ENCODE measurements at regions not wholly inside any gene's neighbourhood (a gene's known extent, or its start where the extent isn't known, plus 50 kb on each side); places are given as distances from the start of the nearest gene placed in this dataset.
A peak's percentile ranks its signal among the peaks of the same experiment; 100 is the strongest.

DNA sequence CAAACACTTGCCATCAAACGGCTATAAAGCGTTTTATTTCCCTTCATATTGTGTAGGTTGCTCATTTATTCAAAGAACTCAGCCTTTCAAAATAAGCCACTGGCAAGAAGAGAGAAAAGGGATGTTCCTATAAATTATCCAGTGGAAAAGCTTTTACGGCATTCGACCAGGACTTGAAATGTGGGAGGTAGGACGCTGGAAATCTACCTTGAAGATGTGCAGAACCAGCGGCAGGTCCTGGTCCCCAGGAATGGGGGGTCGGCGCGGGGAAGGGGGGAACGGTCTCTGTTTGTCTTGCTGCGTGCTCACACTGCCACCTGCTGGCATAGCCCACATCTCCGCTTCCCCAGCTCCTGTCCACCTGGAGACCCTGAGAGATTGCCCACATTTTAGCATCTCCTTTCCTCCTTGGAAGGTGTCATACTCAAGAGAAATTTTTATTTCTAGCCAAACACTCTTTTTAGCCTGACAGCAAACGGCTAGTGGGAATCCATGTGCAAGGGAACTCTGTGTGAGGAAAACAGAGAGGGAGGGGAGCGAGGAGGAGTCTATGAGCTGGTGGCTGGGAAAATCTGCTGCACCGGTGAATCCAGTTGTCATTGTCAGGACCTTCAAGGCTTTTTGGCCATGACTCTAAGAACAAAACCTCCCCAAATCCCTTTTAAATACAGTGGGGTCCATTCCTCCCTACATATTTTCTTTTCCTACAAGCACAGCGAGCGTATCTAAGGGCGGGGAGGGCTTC is 349.0 kb upstream of the PKDCC start:
- no peaks in the 10 kb centered on the region for H3K9me3 ChIP-seq (ENCODE audit: control insufficient read depth, insufficient read depth, low read length)
- no peaks in the 10 kb centered on the region for H3K36me3 ChIP-seq (ENCODE audit: control insufficient read depth, insufficient read depth, low read length)
- H3K4me3 ChIP-seq (ENCODE audit: low read depth, low read length): peak overlapping the region; percentile 19
- WGBS (ENCODE audit: insufficient coverage): 45% methylated on average over 7 of the region's 18 CpGs
- H3K27ac ChIP-seq (ENCODE audit: low read depth, low read length): no peak overlapping the region
- H3K4me1 ChIP-seq (ENCODE audit: control insufficient read depth, insufficient read depth, low read length): peaks cover 6% of the 10 kb centered on the region
- DNase-seq (ENCODE audit: low read depth in 4 of 6, low spot score in 6 of 6): peak; percentile 39 to 94 (median 66)
- no peaks in the 10 kb centered on the region for H3K27me3 ChIP-seq (ENCODE audit: control insufficient read depth, insufficient read depth, low read length)

DNA sequence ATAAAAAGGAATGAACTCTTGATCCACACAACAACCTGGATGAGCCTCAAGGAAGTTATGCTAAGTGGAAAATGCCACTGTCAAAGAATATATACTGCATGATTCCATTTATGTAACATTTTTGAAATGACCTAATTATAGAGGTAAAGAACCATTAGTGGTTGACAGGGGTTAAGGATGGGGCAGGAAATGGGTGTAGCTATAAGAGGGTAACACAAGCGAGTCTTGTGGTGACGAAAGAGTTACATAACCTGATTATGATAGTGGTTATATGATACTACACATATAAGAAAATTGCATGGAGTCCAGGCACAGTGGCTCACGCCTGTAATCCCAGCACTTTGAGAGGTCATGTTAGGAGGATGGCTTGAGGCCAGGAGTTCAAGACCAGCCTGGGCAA is 346.6 kb upstream of the PKDCC start:
- WGBS (ENCODE audit: insufficient coverage): no CpG with 5 or more reads among the region's 3 CpGs
- no peak for DNase-seq (ENCODE audit: low read depth in 4 of 6, low spot score in 6 of 6)
- H3K27ac ChIP-seq (ENCODE audit: low read depth, low read length): no peak overlapping the region
- H3K9me3 ChIP-seq (ENCODE audit: control insufficient read depth, insufficient read depth, low read length): no peaks in the 10 kb centered on the region
- no peaks in the 10 kb centered on the region for H3K36me3 ChIP-seq (ENCODE audit: control insufficient read depth, insufficient read depth, low read length)
- H3K4me3 ChIP-seq (ENCODE audit: low read depth, low read length): no peak overlapping the region
- H3K4me1 ChIP-seq (ENCODE audit: control insufficient read depth, insufficient read depth, low read length): peaks cover 6% of the 10 kb centered on the region
- H3K27me3 ChIP-seq (ENCODE audit: control insufficient read depth, insufficient read depth, low read length): no peaks in the 10 kb centered on the region

DNA sequence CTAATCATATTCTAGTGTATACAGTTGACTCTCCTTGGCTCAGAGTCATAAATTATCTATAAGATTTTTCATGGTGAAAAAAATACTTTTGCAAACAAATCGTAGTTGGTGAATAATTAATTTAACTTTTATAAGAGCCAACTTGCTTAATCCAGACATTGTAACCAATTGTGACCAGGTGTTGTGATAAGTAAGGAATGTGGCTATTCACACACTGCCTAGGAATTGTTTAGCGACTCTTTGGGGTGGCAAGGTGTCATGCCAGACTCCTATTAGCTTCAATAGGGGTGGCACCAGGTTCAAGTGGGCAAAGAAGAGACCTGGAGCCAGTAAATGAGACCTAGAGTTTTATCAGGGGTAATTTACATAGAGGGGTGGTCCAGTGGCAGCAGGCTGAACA is 344.7 kb upstream of the PKDCC start:
- Histone ChIP-seq H3K4me1 (ENCODE audit: control insufficient read depth, insufficient read depth, low read length) (peaks cover 6% of the 10 kb centered on the region), H3K4me3 (ENCODE audit: low read depth, low read length) (no peak overlapping the region), H3K27ac (ENCODE audit: low read depth, low read length) (no peak overlapping the region), H3K36me3 (ENCODE audit: control insufficient read depth, insufficient read depth, low read length) (no peaks in the 10 kb centered on the region), H3K9me3 (ENCODE audit: control insufficient read depth, insufficient read depth, low read length) (no peaks in the 10 kb centered on the region), H3K27me3 (ENCODE audit: control insufficient read depth, insufficient read depth, low read length) (no peaks in the 10 kb centered on the region)
- 86% methylated on average over 1 of the region's 2 CpGs for WGBS (ENCODE audit: insufficient coverage)
- DNase-seq (ENCODE audit: low read depth in 4 of 6, low spot score in 6 of 6): no peak

DNA sequence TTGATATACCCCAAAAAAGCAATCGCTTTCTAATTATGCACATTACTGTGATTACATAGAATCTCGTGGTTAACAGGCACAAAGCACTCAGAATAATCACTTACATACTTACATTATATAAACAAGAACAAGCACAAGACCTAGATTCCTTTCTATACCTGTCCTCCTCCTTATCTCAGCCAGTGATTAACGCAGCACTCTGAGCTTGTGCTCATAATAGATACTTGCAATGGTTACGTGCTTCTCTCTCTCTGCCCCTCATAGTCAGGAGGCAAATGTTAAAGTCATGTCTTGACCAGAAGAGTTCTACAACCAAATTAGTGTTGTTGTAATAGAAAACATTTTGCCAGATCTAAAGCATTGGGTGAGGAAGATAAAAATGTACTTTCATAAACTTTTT is 342.2 kb upstream of the PKDCC start:
- H3K9me3 ChIP-seq (ENCODE audit: control insufficient read depth, insufficient read depth, low read length): no peaks in the 10 kb centered on the region
- no peak overlapping the region for H3K27ac ChIP-seq (ENCODE audit: low read depth, low read length)
- no peaks in the 10 kb centered on the region for H3K36me3 ChIP-seq (ENCODE audit: control insufficient read depth, insufficient read depth, low read length)
- no peaks in the 10 kb centered on the region for H3K27me3 ChIP-seq (ENCODE audit: control insufficient read depth, insufficient read depth, low read length)
- H3K4me1 ChIP-seq (ENCODE audit: control insufficient read depth, insufficient read depth, low read length): no peaks in the 10 kb centered on the region
- H3K4me3 ChIP-seq (ENCODE audit: low read depth, low read length): no peak overlapping the region
- DNase-seq (ENCODE audit: low read depth in 4 of 6, low spot score in 6 of 6): no peak
- 90% methylated on average over 2 of the region's 4 CpGs for WGBS (ENCODE audit: insufficient coverage)

DNA sequence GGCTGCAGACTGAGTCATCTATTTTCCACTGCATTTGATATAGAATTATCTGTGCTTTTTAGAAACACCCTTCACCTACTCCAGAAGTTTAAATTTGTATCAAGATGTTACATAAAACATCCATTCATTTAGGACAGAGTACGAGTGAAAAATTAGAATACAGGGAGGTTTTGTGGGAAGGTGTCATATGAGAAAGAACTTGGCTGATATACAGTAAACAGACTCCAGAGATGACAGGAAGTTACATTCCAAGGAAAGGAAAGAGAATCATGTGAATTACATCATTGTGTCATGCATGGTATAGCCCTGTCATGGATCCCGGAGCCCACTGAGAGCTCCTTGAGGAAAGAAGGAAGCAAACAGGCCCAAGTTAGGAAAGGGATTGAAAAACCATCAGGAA is 341.5 kb upstream of the PKDCC start:
- no peaks in the 10 kb centered on the region for H3K27me3 ChIP-seq (ENCODE audit: control insufficient read depth, insufficient read depth, low read length)
- no peak overlapping the region for H3K27ac ChIP-seq (ENCODE audit: low read depth, low read length)
- no peak for DNase-seq (ENCODE audit: low read depth in 4 of 6, low spot score in 6 of 6)
- H3K4me1 ChIP-seq (ENCODE audit: control insufficient read depth, insufficient read depth, low read length): no peaks in the 10 kb centered on the region
- no peaks in the 10 kb centered on the region for H3K36me3 ChIP-seq (ENCODE audit: control insufficient read depth, insufficient read depth, low read length)
- H3K9me3 ChIP-seq (ENCODE audit: control insufficient read depth, insufficient read depth, low read length): no peaks in the 10 kb centered on the region
- WGBS (ENCODE audit: insufficient coverage): 82% methylated on average over 1 of the region's 2 CpGs
- no peak overlapping the region for H3K4me3 ChIP-seq (ENCODE audit: low read depth, low read length)

DNA sequence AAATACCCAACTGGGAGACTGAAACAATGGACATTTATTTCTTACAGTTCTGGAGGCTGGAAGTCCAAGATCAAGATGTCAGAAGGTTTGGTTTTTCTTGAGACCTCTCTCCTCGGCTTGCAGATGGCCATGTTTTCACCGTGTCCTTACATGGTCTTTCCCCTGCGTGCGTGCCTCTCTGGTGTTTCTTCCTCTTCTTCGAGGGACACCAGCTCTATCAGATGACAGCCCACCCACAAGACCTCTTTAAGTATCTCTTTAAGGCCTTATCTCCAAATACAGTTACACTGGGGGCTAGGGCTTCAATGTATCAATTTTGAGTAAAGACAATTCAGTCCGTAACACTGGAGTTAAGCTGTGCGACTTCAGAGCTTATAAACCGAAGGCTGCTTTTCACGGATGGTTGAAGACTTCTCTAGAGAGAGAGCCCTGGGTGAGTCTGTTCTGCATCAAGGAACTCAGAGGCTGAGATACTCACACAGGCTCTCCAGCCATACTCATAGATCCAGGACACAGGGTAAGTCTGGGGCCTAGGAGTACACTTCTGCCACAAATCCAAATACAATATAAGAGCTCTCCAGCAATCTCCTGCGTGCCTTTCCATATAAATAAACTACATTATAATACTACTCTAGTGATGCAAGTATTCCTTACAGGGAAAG is 339.9 kb upstream of the PKDCC start:
- no peaks in the 10 kb centered on the region for H3K9me3 ChIP-seq (ENCODE audit: control insufficient read depth, insufficient read depth, low read length)
- no peak overlapping the region for H3K4me3 ChIP-seq (ENCODE audit: low read depth, low read length)
- no peak for DNase-seq (ENCODE audit: low read depth in 4 of 6, low spot score in 6 of 6)
- 90% methylated on average over 9 of the region's 10 CpGs for WGBS (ENCODE audit: insufficient coverage)
- no peaks in the 10 kb centered on the region for H3K36me3 ChIP-seq (ENCODE audit: control insufficient read depth, insufficient read depth, low read length)
- no peaks in the 10 kb centered on the region for H3K4me1 ChIP-seq (ENCODE audit: control insufficient read depth, insufficient read depth, low read length)
- H3K27ac ChIP-seq (ENCODE audit: low read depth, low read length): no peak overlapping the region
- no peaks in the 10 kb centered on the region for H3K27me3 ChIP-seq (ENCODE audit: control insufficient read depth, insufficient read depth, low read length)

DNA sequence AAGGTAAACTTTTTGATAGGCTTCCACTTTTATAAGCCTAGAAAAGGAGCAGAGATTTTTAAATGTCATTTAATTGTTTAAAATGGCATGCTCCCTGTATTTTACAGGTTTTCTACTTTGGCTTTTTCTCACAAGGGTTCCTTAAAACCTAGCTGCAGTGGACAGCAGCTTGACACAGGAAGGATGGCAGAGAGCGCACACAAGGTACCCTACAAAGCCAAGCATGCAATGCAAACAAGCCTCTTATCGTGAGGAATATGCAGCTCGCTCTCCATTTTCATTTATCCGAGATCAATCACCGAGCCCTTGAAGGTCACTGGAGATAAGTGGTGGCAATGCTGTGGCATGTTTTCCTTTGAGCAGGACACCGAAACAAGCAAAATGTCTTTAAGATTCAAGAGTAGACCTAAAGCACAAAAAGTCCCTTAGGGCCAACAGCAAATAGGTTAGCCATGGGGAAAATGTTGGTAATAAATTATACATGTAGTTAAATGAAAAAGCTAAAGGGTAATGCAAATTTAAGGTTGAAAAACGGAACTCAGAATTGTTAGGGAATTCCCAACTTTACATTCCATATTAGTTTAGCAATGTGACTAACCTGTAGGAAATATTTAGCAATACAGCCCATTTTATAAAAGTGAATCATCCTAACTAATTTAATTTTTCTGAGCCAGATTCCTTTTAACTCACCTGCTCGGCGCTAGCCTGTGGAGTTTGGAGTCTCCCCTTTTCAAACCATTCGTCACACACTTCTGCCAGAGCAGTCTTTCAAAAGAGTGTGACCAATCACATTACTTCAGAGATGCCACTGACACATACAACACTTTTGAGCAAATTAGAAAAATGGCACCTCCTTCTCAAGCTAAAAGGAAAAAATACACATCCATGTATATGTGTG is 337.9 kb upstream of the PKDCC start:
- no peak overlapping the region for H3K27ac ChIP-seq (ENCODE audit: low read depth, low read length)
- no peak for DNase-seq (ENCODE audit: low read depth in 4 of 6, low spot score in 6 of 6)
- 87% methylated on average over 7 of the region's 10 CpGs for WGBS (ENCODE audit: insufficient coverage)
- no peaks in the 10 kb centered on the region for H3K9me3 ChIP-seq (ENCODE audit: control insufficient read depth, insufficient read depth, low read length)
- H3K4me1 ChIP-seq (ENCODE audit: control insufficient read depth, insufficient read depth, low read length): no peaks in the 10 kb centered on the region
- H3K4me3 ChIP-seq (ENCODE audit: low read depth, low read length): no peak overlapping the region
- no peaks in the 10 kb centered on the region for H3K36me3 ChIP-seq (ENCODE audit: control insufficient read depth, insufficient read depth, low read length)
- no peaks in the 10 kb centered on the region for H3K27me3 ChIP-seq (ENCODE audit: control insufficient read depth, insufficient read depth, low read length)

DNA sequence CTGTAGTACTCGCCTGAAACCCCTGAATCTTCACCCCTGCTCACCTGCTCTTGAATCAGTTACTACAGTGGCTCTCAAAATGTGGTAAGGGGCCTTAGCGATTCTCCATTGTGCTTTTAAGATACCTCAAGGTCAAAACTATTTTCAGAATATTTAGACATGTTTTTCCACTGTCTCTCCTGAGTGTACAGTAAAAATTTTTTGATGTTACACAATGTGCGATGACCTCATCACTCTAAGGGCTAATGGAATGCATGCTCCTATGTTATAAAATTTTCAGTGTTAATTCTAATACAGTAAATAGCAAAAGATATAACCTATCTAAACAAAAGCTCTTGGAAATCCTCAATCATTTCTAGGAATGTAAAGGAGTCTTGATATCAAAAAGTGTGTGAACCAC is 336.9 kb upstream of the PKDCC start:
- Histone ChIP-seq H3K27ac (ENCODE audit: low read depth, low read length) (no peak overlapping the region), H3K4me1 (ENCODE audit: control insufficient read depth, insufficient read depth, low read length) (no peaks in the 10 kb centered on the region), H3K27me3 (ENCODE audit: control insufficient read depth, insufficient read depth, low read length) (no peaks in the 10 kb centered on the region), H3K4me3 (ENCODE audit: low read depth, low read length) (no peak overlapping the region), H3K36me3 (ENCODE audit: control insufficient read depth, insufficient read depth, low read length) (no peaks in the 10 kb centered on the region), H3K9me3 (ENCODE audit: control insufficient read depth, insufficient read depth, low read length) (no peaks in the 10 kb centered on the region)
- DNase-seq (ENCODE audit: low read depth in 4 of 6, low spot score in 6 of 6): no peak
- no CpG with 5 or more reads among the region's 3 CpGs for WGBS (ENCODE audit: insufficient coverage)

DNA sequence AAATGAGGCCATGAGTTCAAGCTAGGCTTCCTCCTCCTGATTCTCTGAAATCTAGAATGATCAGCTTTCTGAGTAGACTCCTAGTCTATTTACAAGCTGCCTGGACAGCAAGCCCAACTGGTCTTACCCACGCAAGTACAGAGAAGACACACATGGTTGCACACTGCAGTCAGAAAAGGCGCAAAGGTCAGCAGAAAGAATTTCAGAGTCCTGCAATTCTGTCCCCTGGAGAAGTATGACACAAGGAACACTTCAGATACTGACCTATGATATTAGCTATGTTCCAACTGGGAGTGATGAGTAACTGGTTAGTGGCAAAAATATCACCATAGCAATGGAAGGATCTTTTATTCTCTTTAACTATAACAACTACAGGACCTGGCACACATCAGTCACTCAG is 336.1 kb upstream of the PKDCC start:
- H3K36me3 ChIP-seq (ENCODE audit: control insufficient read depth, insufficient read depth, low read length): no peaks in the 10 kb centered on the region
- no peaks in the 10 kb centered on the region for H3K4me1 ChIP-seq (ENCODE audit: control insufficient read depth, insufficient read depth, low read length)
- no peaks in the 10 kb centered on the region for H3K9me3 ChIP-seq (ENCODE audit: control insufficient read depth, insufficient read depth, low read length)
- H3K4me3 ChIP-seq (ENCODE audit: low read depth, low read length): no peak overlapping the region
- no peaks in the 10 kb centered on the region for H3K27me3 ChIP-seq (ENCODE audit: control insufficient read depth, insufficient read depth, low read length)
- H3K27ac ChIP-seq (ENCODE audit: low read depth, low read length): no peak overlapping the region
- no peak for DNase-seq (ENCODE audit: low read depth in 4 of 6, low spot score in 6 of 6)
- 100% methylated on average over 2 of the region's 2 CpGs for WGBS (ENCODE audit: insufficient coverage)

All from spinal cord (tissue), 9 donors.